Psoas muscle (tissue), 7 donors: ENCODE measurements at regions not wholly inside any gene's neighbourhood (a gene's known extent, or its start where the extent isn't known, plus 50 kb on each side); places are given as distances from the start of the nearest gene placed in this dataset.

ENCODE experiments used
- ATAC-seq, 4 donors: fragments of 200-7000 bp; cut with Tn5 transposase; one replicate each; pipeline ENCODE4 v1.9.1; 2020; ENCODE audit warnings: moderate library complexity in 3 of 4, mild to moderate bottlenecking in 2 of 4
- DNase-seq, 2 donors: peaks; one replicate each; pipeline ENCODE4 v3.0.0-alpha.2; 2020
- H3K27ac ChIP-seq: fragments of 200-600 bp; one replicate; pipeline ENCODE4 v1.8.0; 2022
- H3K27me3 ChIP-seq, 3 donors: fragments of 200-600 bp in 1 of 3; one replicate each; pipeline versions ENCODE4 v1.6.1 to v1.8.0; 2013 to 2022; ENCODE audit warnings: low read length in 2 of 3, mild to moderate bottlenecking in 2 of 3, moderate library complexity in 1 of 3; ENCODE audit not compliant: insufficient read depth in 3 of 3
- H3K36me3 ChIP-seq, 2 donors: fragments of 200-600 bp in 1 of 2; one replicate each; pipeline versions ENCODE4 v1.6.1 to v1.8.0; 2013 to 2022; ENCODE audit warnings: low read depth in 1 of 2, mild to moderate bottlenecking in 1 of 2, moderate library complexity in 1 of 2; ENCODE audit not compliant: insufficient read depth in 1 of 2
- H3K4me1 ChIP-seq: fragments of 200-600 bp; one replicate; pipeline ENCODE4 v1.8.0; 2022
- H3K4me3 ChIP-seq: fragments of 200-600 bp; one replicate; pipeline ENCODE4 v1.8.0; 2022; ENCODE audit warnings: mild to moderate bottlenecking
- H3K9me3 ChIP-seq: fragments of 200-600 bp; one replicate; pipeline ENCODE4 v1.8.0; 2022
- CTCF ChIP-seq: fragments of 200-600 bp; IDR thresholded peaks from one replicate; pipeline ENCODE4 v1.8.0; 2022; ENCODE audit warnings: antibody characterized with exemption
- WGBS, 3 donors: extraction: QIAGEN DNeasy Blood & Tissue Kit; methylation state at CpG; one replicate each; pipeline versions ENCODE4 v1.1.6 to v1.1.7; 2013; 5-methylcytosine and 5-hydroxymethylcytosine counted together
- intact Hi-C, 2 donors: fragments of 100-400 bp; cut with DNase I; formaldehyde crosslinking; loops; one replicate each; pipeline versions ENCODE4 v1.11.0 to v1.14.2; 2022
- donor health status: healthy with polysubstance abuse.
- donor health status: DM: no; HTN: no; CAD: no; lungs with moderate emphysema.
- donor health status: Bipolar disorder and iron deficiency.
- donor health status: healthy.
- donor health status: DM: yes; HTN: yes; CAD: no.
- donor health status: DM: no; HTN: no; CAD: no.
- donor health status: DM: yes; HTN: yes; CAD: no.

- H3K27me3 ChIP-seq = no peaks in the 10 kb centered on the region
- H3K4me3 ChIP-seq = no peak overlapping the region
- intact Hi-C loops = no loop called here
- no peak for DNase-seq
- ATAC-seq = no peak
- H3K9me3 ChIP-seq = no peaks in the 10 kb centered on the region
- no peak for TF ChIP-seq CTCF
- H3K27ac ChIP-seq = no peak overlapping the region
- no peaks in the 10 kb centered on the region for H3K4me1 ChIP-seq
- 54 to 66% (median 59%) methylated on average over 5 of the region's 5 CpGs for WGBS, 3 donors
- H3K36me3 ChIP-seq = no peaks in the 10 kb centered on the region
Observed at GRCh38 chr2:67798541-67799160, 264.2 kb downstream of the C1D start.

- H3K4me1 ChIP-seq = no peaks in the 10 kb centered on the region
- no peak overlapping the region for H3K4me3 ChIP-seq
- no peak overlapping the region for H3K27ac ChIP-seq
- intact Hi-C loops = no loop called here
- no peak for TF ChIP-seq CTCF
- no peaks in the 10 kb centered on the region for H3K27me3 ChIP-seq
- DNase-seq (no peak), ATAC-seq (no peak)
- no peaks in the 10 kb centered on the region for H3K36me3 ChIP-seq
- no peaks in the 10 kb centered on the region for H3K9me3 ChIP-seq
Observed at GRCh38 chr2:67799886-67800285, 262.9 kb downstream of the C1D start.

GRCh38 chr2:67802291-67802690, 260.5 kb downstream of the C1D start:
- no peak for TF ChIP-seq CTCF
- no peak overlapping the region for H3K4me3 ChIP-seq
- DNase-seq (no peak), ATAC-seq (no peak)
- WGBS, 3 donors = 36 to 66% (median 48%) methylated on average over 2 of the region's 2 CpGs
- H3K4me1 ChIP-seq = no peaks in the 10 kb centered on the region
- no peak overlapping the region for H3K27ac ChIP-seq
- no peaks in the 10 kb centered on the region for H3K9me3 ChIP-seq
- H3K36me3 ChIP-seq = no peaks in the 10 kb centered on the region
- intact Hi-C loops = no loop called here
- H3K27me3 ChIP-seq = no peaks in the 10 kb centered on the region

- H3K27me3 ChIP-seq = no peaks in the 10 kb centered on the region
- no peaks in the 10 kb centered on the region for H3K4me1 ChIP-seq
- H3K4me3 ChIP-seq = no peak overlapping the region
- DNase-seq (no peak), ATAC-seq (no peak)
- WGBS, 3 donors = 52 to 94% (median 70%) methylated on average over 2 of the region's 2 CpGs
- no peaks in the 10 kb centered on the region for H3K9me3 ChIP-seq
- intact Hi-C loops = no loop called here
- no peaks in the 10 kb centered on the region for H3K36me3 ChIP-seq
- no peak for TF ChIP-seq CTCF
- no peak overlapping the region for H3K27ac ChIP-seq
Observed at GRCh38 chr2:67802824-67803223, 260.0 kb downstream of the C1D start.

- ATAC-seq (no peak), DNase-seq (no peak)
- WGBS, 3 donors = 18 to 28% (median 18%) methylated on average over 1 of the region's 1 CpG
- Histone ChIP-seq H3K36me3 (no peaks in the 10 kb centered on the region), H3K4me3 (no peak overlapping the region), H3K9me3 (no peaks in the 10 kb centered on the region), H3K27ac (no peak overlapping the region), H3K27me3 (no peaks in the 10 kb centered on the region), H3K4me1 (no peaks in the 10 kb centered on the region)
- TF ChIP-seq CTCF = no peak
- intact Hi-C loops = no loop called here
Observed at GRCh38 chr2:67806816-67807215, 256.0 kb downstream of the C1D start.
